ENCODE measurements at regions not wholly inside any gene's neighbourhood (a gene's known extent, or its start where the extent isn't known, plus 50 kb on each side); places are given as distances from the start of the nearest gene placed in this dataset.

- ChIA-PET CTCF (no interaction called here), POLR2A (no interaction called here)
- Histone ChIP-seq H3K27ac (ENCODE audit: low read depth, low read length) (no peak overlapping the region), H3K4me1 (ENCODE audit: control insufficient read depth in 2 of 2, insufficient read depth in 2 of 2, low read length in 2 of 2) (no peaks in the 10 kb centered on the region), H3K36me3 (ENCODE audit: control insufficient read depth in 2 of 3, insufficient read depth in 3 of 3, low read length in 3 of 3) (no peaks in the 10 kb centered on the region), H3K4me3 (ENCODE audit: low read length) (no peak overlapping the region), H3K9me3 (ENCODE audit: control insufficient read depth in 2 of 3, low read length in 3 of 3) (no peaks in the 10 kb centered on the region), H3K27me3 (ENCODE audit: control insufficient read depth in 2 of 2, insufficient read depth in 2 of 2, low read length in 2 of 2) (peaks cover 0 to 4% of the 10 kb centered on the region in 2 donors)
- DNase-seq (no peak), ATAC-seq (no peak)
- Mint-ChIP-seq H3K36me3 (no peaks in the 10 kb centered on the region), H3K27me3 (no peaks in the 10 kb centered on the region), H3K4me3 (no peak overlapping the region), H3K9me3 (peaks cover 0 to 2% (median 0%) of the 10 kb centered on the region in 11 donors), H3K4me1 (no peaks in the 10 kb centered on the region), H3K27ac (no peak overlapping the region)
- intact Hi-C loops (cut with micrococcal nuclease), result no loop called here
These were observed 212.7 kb upstream of the SMC2 start for GRCh38 chr9:103881419-103881818.

- Mint-ChIP-seq H3K27me3 (peaks cover 0 to 20% (median 0%) of the 10 kb centered on the region in 5 donors), H3K27ac (no peak overlapping the region), H3K9me3 (peaks cover 0 to 3% (median 0%) of the 10 kb centered on the region in 11 donors), H3K36me3 (no peaks in the 10 kb centered on the region), H3K4me3 (no peak overlapping the region), H3K4me1 (no peaks in the 10 kb centered on the region)
- ATAC-seq, result no peak
- no peak for DNase-seq
- Histone ChIP-seq H3K9me3 (ENCODE audit: control insufficient read depth in 2 of 3, low read length in 3 of 3) (no peaks in the 10 kb centered on the region), H3K4me1 (ENCODE audit: control insufficient read depth in 2 of 2, insufficient read depth in 2 of 2, low read length in 2 of 2) (no peaks in the 10 kb centered on the region), H3K4me3 (ENCODE audit: low read length) (no peak overlapping the region), H3K27ac (ENCODE audit: low read depth, low read length) (no peak overlapping the region), H3K27me3 (ENCODE audit: control insufficient read depth in 2 of 2, insufficient read depth in 2 of 2, low read length in 2 of 2) (no peaks in the 10 kb centered on the region), H3K36me3 (ENCODE audit: control insufficient read depth in 2 of 3, insufficient read depth in 3 of 3, low read length in 3 of 3) (no peaks in the 10 kb centered on the region)
- ChIA-PET CTCF (no interaction called here), POLR2A (no interaction called here)
- intact Hi-C loops (cut with micrococcal nuclease), result no loop called here
These were observed 204.1 kb upstream of the SMC2 start for GRCh38 chr9:103889989-103890388.

- CTCF ChIA-PET, result no interaction called here
- no peaks in the 10 kb centered on the region for H3K4me1 Mint-ChIP-seq
These were observed 199.9 kb upstream of the SMC2 start for GRCh38 chr9:103894184-103894583.

GRCh38 chr9:103898550-103898949, 195.6 kb upstream of the SMC2 start:
- intact Hi-C loops (cut with micrococcal nuclease), result no loop called here
- H3K27ac ChIP-seq (ENCODE audit: low read depth, low read length), result no peak overlapping the region
- Mint-ChIP-seq H3K36me3 (no peaks in the 10 kb centered on the region), H3K27ac (no peak overlapping the region), H3K4me3 (no peak overlapping the region), H3K9me3 (peaks cover 0 to 1% (median 0%) of the 10 kb centered on the region in 11 donors), H3K27me3 (peaks cover 0 to 5% (median 3%) of the 10 kb centered on the region in 5 donors), H3K4me1 (no peaks in the 10 kb centered on the region)
- DNase-seq (no peak), ATAC-seq (no peak)
- CTCF ChIA-PET, result no interaction called here
- H3K9me3 ChIP-seq (ENCODE audit: control insufficient read depth in 2 of 3, low read length in 3 of 3), result no peaks in the 10 kb centered on the region
- H3K4me3 ChIP-seq (ENCODE audit: low read length), result no peak overlapping the region
- no peaks in the 10 kb centered on the region for H3K36me3 ChIP-seq (ENCODE audit: control insufficient read depth in 2 of 3, insufficient read depth in 3 of 3, low read length in 3 of 3)
- POLR2A ChIA-PET, result no interaction called here
- no peaks in the 10 kb centered on the region for H3K4me1 ChIP-seq (ENCODE audit: control insufficient read depth in 2 of 2, insufficient read depth in 2 of 2, low read length in 2 of 2)
- peaks cover 0 to 3% of the 10 kb centered on the region in 2 donors for H3K27me3 ChIP-seq (ENCODE audit: control insufficient read depth in 2 of 2, insufficient read depth in 2 of 2, low read length in 2 of 2)

More at GRCh38 chr9:103894184-103894583, 199.9 kb upstream of the SMC2 start:
- H3K27me3 Mint-ChIP-seq, result peaks cover 0 to 20% (median 0%) of the 10 kb centered on the region in 5 donors
- peaks cover 0 to 3% (median 0%) of the 10 kb centered on the region in 11 donors for H3K9me3 Mint-ChIP-seq
- H3K27me3 ChIP-seq (ENCODE audit: control insufficient read depth in 2 of 2, insufficient read depth in 2 of 2, low read length in 2 of 2), result no peaks in the 10 kb centered on the region
- no peaks in the 10 kb centered on the region for H3K9me3 ChIP-seq (ENCODE audit: control insufficient read depth in 2 of 3, low read length in 3 of 3)
- H3K36me3 Mint-ChIP-seq, result no peaks in the 10 kb centered on the region
- ATAC-seq, result no peak
- H3K4me3 Mint-ChIP-seq, result no peak overlapping the region
- no peaks in the 10 kb centered on the region for H3K36me3 ChIP-seq (ENCODE audit: control insufficient read depth in 2 of 3, insufficient read depth in 3 of 3, low read length in 3 of 3)
- DNase-seq, result no peak
- H3K27ac ChIP-seq (ENCODE audit: low read depth, low read length), result no peak overlapping the region
- no peaks in the 10 kb centered on the region for H3K4me1 ChIP-seq (ENCODE audit: control insufficient read depth in 2 of 2, insufficient read depth in 2 of 2, low read length in 2 of 2)
- POLR2A ChIA-PET, result no interaction called here
- intact Hi-C loops (cut with micrococcal nuclease), result no loop called here
- H3K27ac Mint-ChIP-seq, result no peak overlapping the region
- H3K4me3 ChIP-seq (ENCODE audit: low read length), result no peak overlapping the region

GRCh38 chr9:103899866-103900265, 194.2 kb upstream of the SMC2 start:
- ChIA-PET CTCF (no interaction called here), POLR2A (no interaction called here)
- H3K36me3 Mint-ChIP-seq, result no peaks in the 10 kb centered on the region
- peaks cover 0 to 5% (median 3%) of the 10 kb centered on the region in 5 donors for H3K27me3 Mint-ChIP-seq
- intact Hi-C loops (cut with micrococcal nuclease), result no loop called here
- no peaks in the 10 kb centered on the region for H3K9me3 ChIP-seq (ENCODE audit: control insufficient read depth in 2 of 3, low read length in 3 of 3)
- no peak for ATAC-seq
- H3K4me1 ChIP-seq (ENCODE audit: control insufficient read depth in 2 of 2, insufficient read depth in 2 of 2, low read length in 2 of 2), result no peaks in the 10 kb centered on the region
- H3K27me3 ChIP-seq (ENCODE audit: control insufficient read depth in 2 of 2, insufficient read depth in 2 of 2, low read length in 2 of 2), result peaks cover 0 to 3% of the 10 kb centered on the region in 2 donors
- H3K36me3 ChIP-seq (ENCODE audit: control insufficient read depth in 2 of 3, insufficient read depth in 3 of 3, low read length in 3 of 3), result no peaks in the 10 kb centered on the region
- no peak overlapping the region for H3K27ac ChIP-seq (ENCODE audit: low read depth, low read length)
- no peak for DNase-seq
- no peaks in the 10 kb centered on the region for H3K9me3 Mint-ChIP-seq
- H3K4me1 Mint-ChIP-seq, result no peaks in the 10 kb centered on the region
- no peak overlapping the region for H3K4me3 Mint-ChIP-seq
- no peak overlapping the region for H3K27ac Mint-ChIP-seq
- H3K4me3 ChIP-seq (ENCODE audit: low read length), result no peak overlapping the region

- no peaks in the 10 kb centered on the region for H3K4me1 Mint-ChIP-seq
These were observed 193.6 kb upstream of the SMC2 start for GRCh38 chr9:103900466-103900865.

GRCh38 chr9:103902263-103902662, 191.8 kb upstream of the SMC2 start:
- no peaks in the 10 kb centered on the region for H3K36me3 Mint-ChIP-seq

More at GRCh38 chr9:103900466-103900865, 193.6 kb upstream of the SMC2 start:
- ATAC-seq (no peak), DNase-seq (no peak)
- intact Hi-C loops (cut with micrococcal nuclease), result no loop called here
- ChIA-PET POLR2A (no interaction called here), CTCF (no interaction called here)
- Histone ChIP-seq H3K27ac (ENCODE audit: low read depth, low read length) (no peak overlapping the region), H3K4me1 (ENCODE audit: control insufficient read depth in 2 of 2, insufficient read depth in 2 of 2, low read length in 2 of 2) (no peaks in the 10 kb centered on the region), H3K9me3 (ENCODE audit: control insufficient read depth in 2 of 3, low read length in 3 of 3) (no peaks in the 10 kb centered on the region), H3K36me3 (ENCODE audit: control insufficient read depth in 2 of 3, insufficient read depth in 3 of 3, low read length in 3 of 3) (no peaks in the 10 kb centered on the region), H3K27me3 (ENCODE audit: control insufficient read depth in 2 of 2, insufficient read depth in 2 of 2, low read length in 2 of 2) (peaks cover 0 to 3% of the 10 kb centered on the region in 2 donors), H3K4me3 (ENCODE audit: low read length) (no peak overlapping the region)
- Mint-ChIP-seq H3K36me3 (no peaks in the 10 kb centered on the region), H3K27ac (no peak overlapping the region), H3K27me3 (peaks cover 0 to 5% (median 3%) of the 10 kb centered on the region in 5 donors), H3K4me3 (no peak overlapping the region), H3K9me3 (no peaks in the 10 kb centered on the region)

More at GRCh38 chr9:103902263-103902662, 191.8 kb upstream of the SMC2 start:
- Mint-ChIP-seq H3K9me3 (no peaks in the 10 kb centered on the region), H3K27me3 (peaks cover 0 to 5% (median 3%) of the 10 kb centered on the region in 5 donors), H3K4me1 (no peaks in the 10 kb centered on the region), H3K4me3 (no peak overlapping the region), H3K27ac (no peak overlapping the region)
- H3K9me3 ChIP-seq (ENCODE audit: control insufficient read depth in 2 of 3, low read length in 3 of 3), result no peaks in the 10 kb centered on the region
- ChIA-PET POLR2A (no interaction called here), CTCF (interaction anchor here (0.6 kb wide), 1 partner anchor 232 kb away, joined by 3 read pairs; no protein-coding TSS in a partner anchor)
- DNase-seq (no peak), ATAC-seq (no peak)
- no peaks in the 10 kb centered on the region for H3K36me3 ChIP-seq (ENCODE audit: control insufficient read depth in 2 of 3, insufficient read depth in 3 of 3, low read length in 3 of 3)
- H3K4me1 ChIP-seq (ENCODE audit: control insufficient read depth in 2 of 2, insufficient read depth in 2 of 2, low read length in 2 of 2), result no peaks in the 10 kb centered on the region
- H3K27me3 ChIP-seq (ENCODE audit: control insufficient read depth in 2 of 2, insufficient read depth in 2 of 2, low read length in 2 of 2), result peaks cover 0 to 3% of the 10 kb centered on the region in 2 donors
- no peak overlapping the region for H3K4me3 ChIP-seq (ENCODE audit: low read length)
- intact Hi-C loops (cut with micrococcal nuclease), result no loop called here
- H3K27ac ChIP-seq (ENCODE audit: low read depth, low read length), result no peak overlapping the region

Measured in naive thymus-derived CD4-positive, alpha-beta T cell (primary cell).